ENCODE measurements at regions not wholly inside any gene's neighbourhood (a gene's known extent, or its start where the extent isn't known, plus 50 kb on each side); places are given as distances from the start of the nearest gene placed in this dataset.

DNA sequence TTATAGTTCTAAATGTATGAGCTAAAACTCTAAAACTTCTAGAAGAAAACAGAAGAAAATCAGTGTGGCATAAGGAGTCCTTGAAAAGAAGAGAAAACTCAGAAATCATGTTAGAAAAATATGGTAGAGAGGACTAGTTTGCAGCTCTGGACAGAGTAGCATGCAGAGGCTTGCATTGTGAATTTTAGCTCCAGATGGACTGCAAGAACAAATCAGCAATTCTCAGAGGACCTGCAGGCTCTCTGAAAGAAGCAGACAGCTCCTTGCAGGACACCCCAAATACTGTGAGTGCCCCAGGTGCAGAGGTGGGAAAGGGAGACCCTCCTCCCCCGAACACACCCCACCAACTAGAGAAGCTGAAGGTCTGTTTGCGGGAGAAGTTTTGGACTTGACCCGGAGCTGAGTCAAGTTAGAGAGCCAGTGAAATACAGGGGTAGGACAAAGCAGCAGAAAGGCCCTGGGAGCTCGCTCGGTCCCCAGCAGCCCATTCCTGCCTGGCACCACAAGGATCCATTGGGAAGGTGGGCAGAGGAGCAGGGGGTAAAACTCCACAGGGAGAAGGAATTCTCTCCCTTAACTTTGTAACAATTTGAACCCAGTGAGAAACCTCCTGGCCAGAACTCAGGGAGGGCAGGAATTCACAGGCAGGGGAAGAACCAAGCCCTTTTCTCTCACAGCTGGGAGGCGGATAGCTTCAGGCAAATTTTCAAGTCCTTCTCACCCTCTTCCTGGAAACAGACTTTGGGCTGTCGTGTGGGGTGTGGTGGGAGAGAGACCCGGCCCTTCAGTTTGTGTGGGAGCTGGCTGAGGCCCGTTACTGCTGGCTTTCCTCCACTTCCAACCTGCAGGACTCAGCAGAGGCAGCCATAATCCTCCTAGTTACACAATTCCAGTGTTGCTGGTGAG lies 216.2 kb upstream of the SLC35G4 start:
- H3K9me2 ChIP-seq (ENCODE audit: insufficient read depth): no peaks in the 10 kb centered on the region
- no peaks in the 10 kb centered on the region for H3K79me2 ChIP-seq (ENCODE audit: insufficient read depth, low read length)
- H3K27ac ChIP-seq (ENCODE audit: low read depth, low read length): no peak overlapping the region
- H3K4me1 ChIP-seq (ENCODE audit: control insufficient read depth in 1 of 2, insufficient read depth in 2 of 2, low read length in 2 of 2): no peaks in the 10 kb centered on the region
- no peaks in the 10 kb centered on the region for H4K20me1 ChIP-seq (ENCODE audit: insufficient read depth)
- POLR2A ChIA-PET: no interaction called here
- ATAC-seq (no peak), DNase-seq (ENCODE audit: low read depth, low spot score) (no peak)
- H3K36me3 ChIP-seq (ENCODE audit: control insufficient read depth in 1 of 2, insufficient read depth in 2 of 2, low read length in 2 of 2): no peaks in the 10 kb centered on the region
- H3K27me3 ChIP-seq (ENCODE audit: insufficient read depth, low read length): peaks cover 68% of the 10 kb centered on the region
- BruUV-seq (replicated peaks): no TSS peak
- CTCF ChIA-PET: interaction anchor here (1.0 kb wide), 1 partner anchor 8 kb away, joined by 3 read pairs; no protein-coding TSS in a partner anchor
- H3K4me3 ChIP-seq (replicated peaks in 1 of 2; ENCODE audit: low read depth in 1 of 2, low read length in 2 of 2): no peak overlapping the region
- H2AFZ ChIP-seq (ENCODE audit: low read depth, low read length, poor library complexity, severe bottlenecking): no peak overlapping the region
- no peak overlapping the region for H3K9ac ChIP-seq (ENCODE audit: low read length)
- TF ChIP-seq CBX3 (IDR thresholded peaks at IDR 0.05; ENCODE audit: low read depth) (no peak), TCF7L2 (IDR thresholded peaks at IDR 0.05; ENCODE audit: borderline replicate concordance, extremely low read depth, insufficient read depth, insufficient read length) (no peak), YY1 (IDR thresholded peaks at IDR 0.05; ENCODE audit: extremely low read depth, insufficient replicate concordance, low read depth, low read length) (no peak), REST (IDR thresholded peaks at IDR 0.05; ENCODE audit: low read depth) (no peak), POLR2AphosphoS5 (IDR thresholded peaks at IDR 0.05; ENCODE audit: low read depth, low read length) (no peak), ZNF274 (IDR thresholded peaks at IDR 0.05; ENCODE audit: low read depth, low read length) (no peak), ELF1 (IDR thresholded peaks at IDR 0.05; ENCODE audit: borderline replicate concordance, low read depth) (no peak), ZFX (IDR thresholded peaks at IDR 0.05) (no peak)
- TF ChIP-seq, protein P1, sequence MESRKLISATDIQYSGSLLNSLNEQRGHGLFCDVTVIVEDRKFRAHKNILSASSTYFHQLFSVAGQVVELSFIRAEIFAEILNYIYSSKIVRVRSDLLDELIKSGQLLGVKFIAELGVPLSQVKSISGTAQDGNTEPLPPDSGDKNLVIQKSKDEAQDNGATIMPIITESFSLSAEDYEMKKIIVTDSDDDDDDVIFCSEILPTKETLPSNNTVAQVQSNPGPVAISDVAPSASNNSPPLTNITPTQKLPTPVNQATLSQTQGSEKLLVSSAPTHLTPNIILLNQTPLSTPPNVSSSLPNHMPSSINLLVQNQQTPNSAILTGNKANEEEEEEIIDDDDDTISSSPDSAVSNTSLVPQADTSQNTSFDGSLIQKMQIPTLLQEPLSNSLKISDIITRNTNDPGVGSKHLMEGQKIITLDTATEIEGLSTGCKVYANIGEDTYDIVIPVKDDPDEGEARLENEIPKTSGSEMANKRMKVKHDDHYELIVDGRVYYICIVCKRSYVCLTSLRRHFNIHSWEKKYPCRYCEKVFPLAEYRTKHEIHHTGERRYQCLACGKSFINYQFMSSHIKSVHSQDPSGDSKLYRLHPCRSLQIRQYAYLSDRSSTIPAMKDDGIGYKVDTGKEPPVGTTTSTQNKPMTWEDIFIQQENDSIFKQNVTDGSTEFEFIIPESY (IDR thresholded peaks at IDR 0.05; ENCODE audit: extremely low read depth, insufficient replicate concordance, low read length): no peak
- TF ChIP-seq, protein P2, sequence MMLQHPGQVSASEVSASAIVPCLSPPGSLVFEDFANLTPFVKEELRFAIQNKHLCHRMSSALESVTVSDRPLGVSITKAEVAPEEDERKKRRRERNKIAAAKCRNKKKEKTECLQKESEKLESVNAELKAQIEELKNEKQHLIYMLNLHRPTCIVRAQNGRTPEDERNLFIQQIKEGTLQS (IDR thresholded peaks at IDR 0.05): no peak
- H3K9me3 ChIP-seq (ENCODE audit: control insufficient read depth in 1 of 2, insufficient read depth in 1 of 2, low read depth in 1 of 2, low read length in 2 of 2): no peaks in the 10 kb centered on the region
- RAD21 ChIA-PET (ENCODE audit: low non-redundant PET in 1 of 2, low total read pairs in 2 of 2, uncharacterized antibody in 2 of 2, unreplicated experiment in 2 of 2): no interaction called here
- H3K4me2 ChIP-seq (ENCODE audit: low read length): no peak overlapping the region
- intact Hi-C loops (cut with micrococcal nuclease): no loop called here

All from HCT116 (cell line).